IPS-15b (cell line): ENCODE measurements at regions not wholly inside any gene's neighbourhood (a gene's known extent, or its start where the extent isn't known, plus 50 kb on each side); places are given as distances from the start of the nearest gene placed in this dataset.

Source experiments
- H3K27me3 ChIP-seq: one replicate; pipeline ENCODE4 v1.6.1; 2013; ENCODE audit warnings: low read length; ENCODE audit not compliant: control insufficient read depth, insufficient read depth
- H3K36me3 ChIP-seq: one replicate; pipeline ENCODE4 v1.6.1; 2013; ENCODE audit warnings: low read length; ENCODE audit not compliant: control insufficient read depth, insufficient read depth
- H3K4me1 ChIP-seq: one replicate; pipeline ENCODE4 v1.6.1; 2013; ENCODE audit warnings: mild to moderate bottlenecking, low read length; ENCODE audit not compliant: control insufficient read depth, insufficient read depth
- H3K4me3 ChIP-seq: one replicate; pipeline ENCODE4 v1.5.1; 2013; ENCODE audit warnings: low read depth, low read length
- H3K9ac ChIP-seq: one replicate; pipeline ENCODE4 v1.6.1; 2013; ENCODE audit warnings: low read depth, mild to moderate bottlenecking, low read length
- H3K9me3 ChIP-seq: one replicate; pipeline ENCODE4 v1.6.1; 2013; ENCODE audit warnings: mild to moderate bottlenecking, low read length; ENCODE audit not compliant: control insufficient read depth, insufficient read depth

DNA sequence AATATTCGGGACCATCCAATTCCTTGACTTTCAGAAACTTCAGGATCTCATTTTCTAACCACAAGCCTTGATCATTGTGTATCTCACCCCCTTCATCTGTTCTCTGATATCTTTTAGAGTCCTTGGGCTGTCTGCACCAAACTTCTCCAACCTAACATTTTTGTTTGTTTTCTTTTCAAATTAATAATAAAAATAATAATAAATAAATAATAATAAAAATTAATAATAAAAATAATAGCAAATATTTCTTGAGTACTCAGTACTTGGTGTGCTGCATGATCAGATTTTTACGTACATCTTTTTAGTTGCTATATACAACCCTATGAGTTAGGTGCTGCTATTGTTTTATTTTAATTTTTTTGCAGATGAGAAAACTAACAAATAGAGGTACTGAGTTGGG lies 70.2 kb upstream of the TPRG1 start:
- Histone ChIP-seq H3K4me1 (no peaks in the 10 kb centered on the region), H3K4me3 (no peak overlapping the region), H3K9ac (no peak overlapping the region), H3K27me3 (no peaks in the 10 kb centered on the region), H3K36me3 (no peaks in the 10 kb centered on the region), H3K9me3 (no peaks in the 10 kb centered on the region)

DNA sequence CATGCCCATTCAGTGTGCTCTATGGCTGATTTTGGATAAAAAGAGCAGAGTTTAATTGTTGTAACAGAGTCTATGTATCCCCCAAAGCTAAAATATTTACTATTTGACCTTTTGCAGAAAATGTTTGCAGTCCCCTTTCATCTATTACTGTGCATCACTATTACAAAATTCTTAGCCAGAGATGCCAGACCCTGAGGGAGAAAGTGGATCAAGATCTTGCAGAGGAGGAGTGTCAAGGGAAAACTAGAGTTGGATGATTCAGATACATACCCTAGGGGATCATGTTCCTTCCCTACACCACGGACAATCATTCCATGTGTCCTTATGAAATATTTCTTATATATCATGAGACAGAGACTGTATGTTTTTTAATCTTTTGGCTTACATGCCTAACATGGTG lies 68.6 kb upstream of the TPRG1 start:
- H3K4me1 ChIP-seq = no peaks in the 10 kb centered on the region
- H3K27me3 ChIP-seq = no peaks in the 10 kb centered on the region
- no peak overlapping the region for H3K4me3 ChIP-seq
- no peaks in the 10 kb centered on the region for H3K36me3 ChIP-seq
- no peaks in the 10 kb centered on the region for H3K9me3 ChIP-seq
- H3K9ac ChIP-seq = no peak overlapping the region

DNA sequence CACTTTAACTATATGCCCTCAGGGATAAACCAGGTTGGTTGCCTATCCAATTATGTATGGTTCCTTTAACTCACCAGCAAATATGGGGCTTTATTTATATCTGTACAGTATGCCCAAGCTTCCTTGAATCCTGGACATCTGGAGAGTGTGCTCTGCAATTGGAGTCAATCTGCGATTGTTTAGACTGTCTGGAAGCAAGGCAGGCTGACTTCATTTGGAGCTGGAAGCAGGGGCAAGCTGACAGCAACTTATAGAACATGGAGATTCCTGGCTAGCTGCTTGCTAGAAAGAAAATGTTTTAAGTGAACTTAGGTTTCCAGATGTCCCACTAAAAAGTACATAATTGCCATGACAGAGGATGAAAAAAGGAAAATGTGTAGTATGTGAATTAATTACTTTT lies 63.7 kb upstream of the TPRG1 start:
- no peaks in the 10 kb centered on the region for H3K4me1 ChIP-seq
- no peaks in the 10 kb centered on the region for H3K9me3 ChIP-seq
- H3K4me3 ChIP-seq = no peak overlapping the region
- H3K36me3 ChIP-seq = no peaks in the 10 kb centered on the region
- H3K9ac ChIP-seq = no peak overlapping the region
- H3K27me3 ChIP-seq = no peaks in the 10 kb centered on the region

DNA sequence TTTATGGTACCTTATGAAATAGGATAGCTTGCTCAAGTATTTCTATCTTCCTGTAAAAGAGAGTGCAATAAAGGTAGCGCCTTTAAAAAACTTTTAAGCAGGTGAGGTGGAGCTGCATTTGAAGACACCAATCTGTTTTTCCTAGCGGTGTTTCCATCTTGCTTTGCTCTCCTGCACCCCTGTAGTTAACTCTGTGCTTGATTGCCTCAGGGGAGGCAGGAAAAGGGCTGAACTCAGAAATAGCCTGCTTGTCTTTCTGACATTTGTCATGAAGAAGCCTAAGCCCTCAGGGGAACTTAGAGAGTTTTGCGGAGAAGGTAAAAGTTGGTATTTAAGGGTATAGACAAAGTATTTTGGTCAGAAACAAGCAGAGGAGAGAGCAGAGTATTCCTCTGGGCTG lies 63.0 kb upstream of the TPRG1 start:
- Histone ChIP-seq H3K9me3 (no peaks in the 10 kb centered on the region), H3K27me3 (no peaks in the 10 kb centered on the region), H3K9ac (no peak overlapping the region), H3K4me1 (no peaks in the 10 kb centered on the region), H3K4me3 (no peak overlapping the region), H3K36me3 (no peaks in the 10 kb centered on the region)

DNA sequence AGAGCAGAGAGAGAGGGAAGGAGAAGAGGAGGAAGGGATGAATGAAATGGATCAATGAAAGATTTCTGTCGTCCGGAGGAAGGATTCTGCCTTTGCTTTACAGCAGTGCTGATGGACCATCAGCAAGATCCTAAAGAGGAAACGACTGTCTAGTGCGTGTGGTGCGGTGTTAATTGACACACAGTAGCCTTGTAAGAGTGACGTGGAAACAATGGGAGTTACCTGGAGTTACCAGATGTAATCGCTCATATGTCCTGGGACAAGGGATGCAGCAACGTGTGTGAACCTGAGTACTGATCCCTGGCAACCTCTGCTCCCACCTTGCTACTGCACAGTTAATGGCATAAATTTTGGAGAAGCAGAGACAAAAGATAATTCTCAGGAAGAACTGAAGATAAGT lies 62.6 kb upstream of the TPRG1 start:
- no peaks in the 10 kb centered on the region for H3K27me3 ChIP-seq
- no peak overlapping the region for H3K9ac ChIP-seq
- H3K4me3 ChIP-seq = no peak overlapping the region
- no peaks in the 10 kb centered on the region for H3K9me3 ChIP-seq
- H3K4me1 ChIP-seq = no peaks in the 10 kb centered on the region
- H3K36me3 ChIP-seq = no peaks in the 10 kb centered on the region

DNA sequence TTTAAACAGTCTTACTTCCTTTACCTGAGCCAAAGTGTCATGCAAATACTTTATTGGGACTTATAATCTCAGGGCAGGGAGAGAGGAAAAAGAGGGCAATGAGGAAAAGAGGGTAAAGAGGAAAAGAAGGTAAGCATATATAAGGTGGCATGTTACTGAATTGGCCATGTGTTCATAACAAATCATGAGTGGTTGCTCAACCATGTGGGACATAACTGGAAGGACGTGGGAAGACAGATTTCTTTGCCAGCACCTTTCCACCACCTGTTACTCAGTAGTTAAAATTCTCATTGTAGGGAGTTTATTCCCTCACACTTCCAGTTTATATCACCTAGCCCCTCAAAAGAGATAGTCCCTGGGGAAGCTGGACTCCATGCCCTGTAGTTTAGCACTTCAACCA lies 54.7 kb upstream of the TPRG1 start:
- H3K36me3 ChIP-seq = no peaks in the 10 kb centered on the region
- no peak overlapping the region for H3K4me3 ChIP-seq
- H3K9ac ChIP-seq = no peak overlapping the region
- H3K4me1 ChIP-seq = no peaks in the 10 kb centered on the region
- H3K27me3 ChIP-seq = no peaks in the 10 kb centered on the region
- no peaks in the 10 kb centered on the region for H3K9me3 ChIP-seq

DNA sequence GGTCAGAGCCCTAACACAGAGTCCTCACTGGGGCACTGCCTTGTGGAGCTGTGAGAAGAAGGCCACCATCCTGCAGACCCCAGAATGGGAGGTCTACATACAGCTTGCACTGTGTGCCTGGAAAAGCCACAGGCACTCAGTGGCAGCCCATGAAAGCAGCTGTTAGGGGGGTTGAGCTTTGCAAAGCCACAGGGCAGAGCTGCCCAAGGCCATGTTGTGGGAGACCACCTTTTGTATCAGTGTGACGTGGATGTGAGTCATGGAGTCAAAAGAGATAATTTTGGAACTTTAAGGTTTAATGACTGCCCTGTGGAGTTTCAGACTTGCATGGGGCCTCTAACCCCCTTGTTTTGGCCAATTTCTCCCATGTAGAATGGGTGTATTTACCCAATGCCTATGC lies 52.9 kb upstream of the TPRG1 start:
- H3K4me1 ChIP-seq = no peaks in the 10 kb centered on the region
- no peaks in the 10 kb centered on the region for H3K27me3 ChIP-seq
- H3K4me3 ChIP-seq = no peak overlapping the region
- no peak overlapping the region for H3K9ac ChIP-seq
- no peaks in the 10 kb centered on the region for H3K9me3 ChIP-seq
- H3K36me3 ChIP-seq = no peaks in the 10 kb centered on the region

DNA sequence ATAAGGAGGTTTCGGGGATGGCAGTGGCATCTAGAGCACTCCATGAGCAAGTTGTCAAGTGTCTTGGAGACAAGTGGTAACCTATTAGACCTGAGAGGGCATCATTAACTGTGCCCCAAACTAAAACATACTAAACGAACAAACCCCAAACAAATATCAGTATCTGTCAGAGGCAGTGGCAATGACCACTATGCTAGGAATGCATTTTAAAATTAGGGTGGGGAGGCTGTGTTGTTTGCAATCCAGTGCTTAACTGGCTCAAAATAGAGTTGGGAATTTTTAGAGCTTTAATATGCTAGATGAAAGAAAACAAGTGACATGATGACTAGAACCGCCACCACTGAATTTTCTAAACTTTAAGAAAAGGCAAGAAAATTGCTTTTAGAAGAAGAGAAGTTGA lies 51.8 kb upstream of the TPRG1 start:
- Histone ChIP-seq H3K9ac (no peak overlapping the region), H3K9me3 (no peaks in the 10 kb centered on the region), H3K36me3 (no peaks in the 10 kb centered on the region), H3K4me3 (no peak overlapping the region), H3K27me3 (no peaks in the 10 kb centered on the region), H3K4me1 (no peaks in the 10 kb centered on the region)

DNA sequence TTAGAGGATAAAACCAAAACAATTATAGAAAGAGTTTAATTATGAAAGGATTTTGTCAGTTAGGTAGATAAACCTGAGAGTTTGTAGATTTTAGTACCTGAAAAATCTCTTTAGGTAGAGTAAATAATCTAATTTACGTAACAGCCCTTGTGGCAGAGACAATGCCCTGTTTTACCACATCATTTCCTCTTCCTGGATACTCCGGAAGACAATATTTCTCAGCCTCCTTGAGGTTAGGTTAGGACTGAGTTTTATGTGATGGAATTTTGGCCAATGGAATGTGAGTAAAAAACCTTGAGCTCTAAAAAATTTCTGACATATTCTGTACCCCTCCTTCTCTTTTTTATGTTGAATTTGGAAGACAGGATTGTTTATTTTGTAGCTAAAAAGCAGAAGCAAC lies 50.7 kb upstream of the TPRG1 start:
- Histone ChIP-seq H3K4me1 (no peaks in the 10 kb centered on the region), H3K9ac (no peak overlapping the region), H3K36me3 (no peaks in the 10 kb centered on the region), H3K27me3 (no peaks in the 10 kb centered on the region), H3K9me3 (no peaks in the 10 kb centered on the region), H3K4me3 (no peak overlapping the region)
